A673 (cell line): ENCODE measurements at regions not wholly inside any gene's neighbourhood (a gene's known extent, or its start where the extent isn't known, plus 50 kb on each side); places are given as distances from the start of the nearest gene placed in this dataset.

Experiments
- BruUV-seq: library from RNA; stranded (reverse); fragments of 400-500 nt; replicated peaks from 2 replicates; lab custom pipeline; 2021; lab: Mats Ljungman, UMichigan
- CTCF ChIA-PET: fragments of 300-600 bp; sonication (Branson Sonifier 250); formaldehyde crosslinking; loops from one replicate; lab custom pipeline; 2022; ENCODE audit warnings: antibody characterized with exemption; lab: Charles Lee
- POLR2A ChIA-PET: fragments of 300-600 bp; sonication (Branson Sonifier 250); formaldehyde crosslinking; loops from one replicate; lab custom pipeline; 2022; ENCODE audit warnings: antibody characterized with exemption; ENCODE audit not compliant: low non-redundant PET; lab: Charles Lee
- DNase-seq: peaks from one replicate; pipeline ENCODE4 v3.0.0-alpha.2; 2015; ENCODE audit warnings: low spot score
- H3K27ac ChIP-seq: fragments of 200-600 bp; sonication (generic); 2 replicates; pipeline ENCODE4 v1.5.1; 2016; ENCODE audit warnings: mixed run types, low read depth, mild to moderate bottlenecking, mixed read lengths, antibody characterized with exemption, low read length; ENCODE audit not compliant: poor library complexity, severe bottlenecking
- H3K27me3 ChIP-seq: fragments of 200-600 bp; sonication (generic); replicated peaks from 2 replicates; pipeline ENCODE4 v1.6.1; 2017; ENCODE audit warnings: mixed run types, low read depth, mild to moderate bottlenecking, mixed read lengths, antibody characterized with exemption, low read length; ENCODE audit not compliant: insufficient read depth, poor library complexity
- H3K36me3 ChIP-seq: fragments of 200-600 bp; sonication (generic); 2 replicates; pipeline ENCODE4 v1.6.1; 2016; ENCODE audit warnings: mixed run types, mild to moderate bottlenecking, mixed read lengths, antibody characterized with exemption, low read length; ENCODE audit not compliant: insufficient read depth, poor library complexity, severe bottlenecking
- H3K4me1 ChIP-seq: fragments of 200-600 bp; sonication (generic); 2 replicates; pipeline ENCODE4 v1.6.1; 2017; ENCODE audit warnings: mixed run types, mild to moderate bottlenecking, mixed read lengths, antibody characterized with exemption, low read length; ENCODE audit not compliant: insufficient read depth, poor library complexity, severe bottlenecking
- H3K4me3 ChIP-seq: fragments of 200-600 bp; sonication (generic); 2 replicates; pipeline ENCODE4 v1.5.1; 2016; ENCODE audit warnings: low read depth, mixed run types, mild to moderate bottlenecking, mixed read lengths, low read length; ENCODE audit not compliant: poor library complexity, severe bottlenecking
- H3K9me3 ChIP-seq: fragments of 200-600 bp; sonication (generic); 2 replicates; pipeline ENCODE4 v1.6.1; 2016; ENCODE audit warnings: mixed run types, low read depth, mild to moderate bottlenecking, mixed read lengths, antibody characterized with exemption, low read length; ENCODE audit not compliant: poor library complexity, severe bottlenecking
- EZH2 ChIP-seq: fragments of 200-600 bp; sonication (generic); IDR thresholded peaks from 2 replicates; pipeline ENCODE4 v1.6.1; 2017; ENCODE audit warnings: borderline replicate concordance, low read depth, mild to moderate bottlenecking, mixed read lengths, antibody characterized with exemption, low read length; ENCODE audit not compliant: poor library complexity, severe bottlenecking
- intact Hi-C: fragments of 100-400 bp; cut with micrococcal nuclease; formaldehyde crosslinking; loops from one replicate; pipeline ENCODE4 v1.10.0; 2022; ENCODE audit not compliant: unreplicated experiment
- TF ChIP-seq, protein P1 (sequence below): fragments of 300-800, 200-600 bp; sonication (generic); conservative IDR thresholded peaks from 2 replicates; pipeline ENCODE4 v1.5.1; 2017; ENCODE audit warnings: low read depth, mild to moderate bottlenecking, antibody characterized with exemption, low read length, moderate library complexity, mixed read lengths

DNA sequence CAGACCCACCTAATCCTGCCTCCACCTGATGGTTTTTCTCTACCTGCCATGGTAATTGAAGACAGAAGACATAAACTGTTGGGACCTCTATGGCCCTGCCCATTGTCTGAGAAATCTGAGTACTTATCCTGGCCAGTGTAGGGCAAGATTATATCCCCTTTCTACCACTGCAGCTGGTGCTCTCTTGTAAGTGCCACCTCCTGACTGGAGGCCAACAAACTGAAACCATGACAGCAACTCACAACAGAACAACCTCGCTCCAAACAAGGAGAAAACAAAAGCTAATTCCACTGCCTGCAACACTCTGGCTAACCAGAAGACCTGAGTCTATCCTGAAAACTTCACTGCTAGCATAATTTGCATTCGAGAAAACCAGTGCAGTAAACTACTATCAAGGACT is 82.9 kb downstream of the CLDN1 start:
- Histone ChIP-seq H3K4me1 (peaks cover 5% of the 10 kb centered on the region), H3K36me3 (no peaks in the 10 kb centered on the region), H3K4me3 (no peak overlapping the region), H3K9me3 (peaks cover 11% of the 10 kb centered on the region), H3K27ac (no peak overlapping the region), H3K27me3 (no peaks in the 10 kb centered on the region)
- ChIA-PET POLR2A (no interaction called here), CTCF (no interaction called here)
- BruUV-seq, result no TSS peak
- no peak for DNase-seq
- TF ChIP-seq, protein P1, sequence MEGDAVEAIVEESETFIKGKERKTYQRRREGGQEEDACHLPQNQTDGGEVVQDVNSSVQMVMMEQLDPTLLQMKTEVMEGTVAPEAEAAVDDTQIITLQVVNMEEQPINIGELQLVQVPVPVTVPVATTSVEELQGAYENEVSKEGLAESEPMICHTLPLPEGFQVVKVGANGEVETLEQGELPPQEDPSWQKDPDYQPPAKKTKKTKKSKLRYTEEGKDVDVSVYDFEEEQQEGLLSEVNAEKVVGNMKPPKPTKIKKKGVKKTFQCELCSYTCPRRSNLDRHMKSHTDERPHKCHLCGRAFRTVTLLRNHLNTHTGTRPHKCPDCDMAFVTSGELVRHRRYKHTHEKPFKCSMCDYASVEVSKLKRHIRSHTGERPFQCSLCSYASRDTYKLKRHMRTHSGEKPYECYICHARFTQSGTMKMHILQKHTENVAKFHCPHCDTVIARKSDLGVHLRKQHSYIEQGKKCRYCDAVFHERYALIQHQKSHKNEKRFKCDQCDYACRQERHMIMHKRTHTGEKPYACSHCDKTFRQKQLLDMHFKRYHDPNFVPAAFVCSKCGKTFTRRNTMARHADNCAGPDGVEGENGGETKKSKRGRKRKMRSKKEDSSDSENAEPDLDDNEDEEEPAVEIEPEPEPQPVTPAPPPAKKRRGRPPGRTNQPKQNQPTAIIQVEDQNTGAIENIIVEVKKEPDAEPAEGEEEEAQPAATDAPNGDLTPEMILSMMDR, result no peak
- TF ChIP-seq EZH2, result no peak
- intact Hi-C loops, result no loop called here

- no peak for DNase-seq
- BruUV-seq, result no TSS peak
- ChIA-PET POLR2A (no interaction called here), CTCF (no interaction called here)
- H3K9me3 ChIP-seq, result peaks cover 11% of the 10 kb centered on the region
- H3K27ac ChIP-seq, result no peak overlapping the region
- no peaks in the 10 kb centered on the region for H3K27me3 ChIP-seq
- H3K36me3 ChIP-seq, result no peaks in the 10 kb centered on the region
- H3K4me1 ChIP-seq, result peaks cover 5% of the 10 kb centered on the region
- H3K4me3 ChIP-seq, result no peak overlapping the region
- intact Hi-C loops, result no loop called here
- TF ChIP-seq, protein P1, result no peak
- TF ChIP-seq EZH2, result no peak
Observed at GRCh38 chr3:190238871-190239270, 83.4 kb downstream of the CLDN1 start.

DNA sequence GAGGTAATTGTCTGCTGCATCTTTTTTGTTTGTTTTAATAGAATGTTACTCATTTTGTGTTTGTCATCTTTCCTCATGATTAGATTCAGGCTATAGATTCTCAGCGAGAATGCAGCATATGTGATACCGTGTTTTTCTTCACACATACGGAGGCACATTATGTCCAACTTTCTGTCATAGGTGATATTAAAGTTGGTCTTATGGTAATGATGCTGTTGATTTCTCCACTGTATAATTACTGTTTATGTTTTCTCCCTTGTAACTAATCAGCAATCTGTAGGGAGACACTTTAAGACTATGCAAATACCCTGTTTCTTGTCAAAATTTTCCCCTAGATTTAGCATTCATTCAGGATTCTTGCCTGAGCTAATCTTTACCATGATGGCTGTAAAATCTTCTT is 87.6 kb downstream of the CLDN1 start:
- intact Hi-C loops, result no loop called here
- ChIA-PET POLR2A (no interaction called here), CTCF (no interaction called here)
- Histone ChIP-seq H3K27ac (no peak overlapping the region), H3K4me1 (peaks cover 17% of the 10 kb centered on the region), H3K27me3 (no peaks in the 10 kb centered on the region), H3K9me3 (no peaks in the 10 kb centered on the region), H3K36me3 (no peaks in the 10 kb centered on the region), H3K4me3 (no peak overlapping the region)
- BruUV-seq, result no TSS peak
- no peak for DNase-seq
- no peak for TF ChIP-seq EZH2
- TF ChIP-seq, protein P1, result no peak
